ENCODE measurements at regions not wholly inside any gene's neighbourhood (a gene's known extent, or its start where the extent isn't known, plus 50 kb on each side); places are given as distances from the start of the nearest gene placed in this dataset.
"Not testable (repeated sequence)": the region's sequence is repeated elsewhere in the genome, so short reads cannot be mapped to it uniquely, and the experiment has no call there.

DNA sequence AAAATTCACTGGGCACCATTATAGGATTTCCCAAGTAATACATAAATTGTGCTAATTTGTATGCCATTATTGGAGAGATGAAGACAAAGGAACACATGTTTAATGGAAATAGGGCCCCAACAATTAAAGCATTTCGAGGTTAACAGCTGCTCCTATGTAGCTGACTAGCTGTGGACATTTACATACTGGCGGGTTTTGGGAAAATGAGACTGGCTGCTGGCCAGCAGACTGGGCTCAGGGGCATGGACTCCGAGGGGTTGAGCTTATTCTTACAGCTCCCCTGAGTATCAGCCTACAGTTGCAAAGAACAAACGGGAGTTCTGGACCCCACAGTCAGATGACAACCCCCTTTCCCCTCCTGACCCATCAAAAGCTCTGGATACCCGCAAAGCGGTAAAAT lies 91.9 kb upstream of the MYO3A start:
- H3K9me3 Mint-ChIP-seq = peaks cover 0 to 2% (median 0%) of the 10 kb centered on the region in 7 donors
- no peaks in the 10 kb centered on the region for H3K4me1 Mint-ChIP-seq
- Histone ChIP-seq H4K20me1 (ENCODE audit: insufficient read depth, low read length) (no peaks in the 10 kb centered on the region), H3K27ac (ENCODE audit: low read depth in 1 of 2, low read length in 2 of 2) (no peak overlapping the region), H2AFZ (ENCODE audit: insufficient read depth, low read depth, low read length, poor library complexity, severe bottlenecking) (no peak overlapping the region), H3K79me2 (ENCODE audit: insufficient read depth, low read length) (no peaks in the 10 kb centered on the region), H3K4me3 (replicated peaks in 1 of 3; ENCODE audit: low read depth in 2 of 3, low read length in 3 of 3) (no peak overlapping the region), H3K4me1 (ENCODE audit: control insufficient read depth in 1 of 2, insufficient read depth in 2 of 2, low read length in 2 of 2) (no peaks in the 10 kb centered on the region), H3K4me2 (replicated peaks; ENCODE audit: extremely low read depth, low read length, poor library complexity, severe bottlenecking) (no peak overlapping the region), H3K36me3 (replicated peaks in 1 of 2; ENCODE audit: control insufficient read depth in 1 of 2, insufficient read depth in 2 of 2, low read length in 2 of 2) (no peaks in the 10 kb centered on the region), H3K9ac (ENCODE audit: insufficient read depth, low read length, poor library complexity, severe bottlenecking) (no peak overlapping the region), H3K27me3 (ENCODE audit: control insufficient read depth in 2 of 2, insufficient read depth in 2 of 2, low read length in 2 of 2) (no peaks in the 10 kb centered on the region), H3K9me3 (replicated peaks in 1 of 2; ENCODE audit: control insufficient read depth in 1 of 2, insufficient read depth in 1 of 2, low read length in 2 of 2) (no peaks in the 10 kb centered on the region)
- WGBS (ENCODE audit: insufficient coverage) = 81% methylated on average over 4 of the region's 6 CpGs
- intact Hi-C loops (cut with micrococcal nuclease) = no loop called here
- H3K4me3 Mint-ChIP-seq = no peak overlapping the region
- H3K27ac Mint-ChIP-seq = no peak overlapping the region
- no peak for TF ChIP-seq CTCF (IDR thresholded peaks at IDR 0.05)
- H3K36me3 Mint-ChIP-seq = no peaks in the 10 kb centered on the region
- DNase-seq = no peak
- peaks cover 1 to 14% (median 3%) of the 10 kb centered on the region in 3 donors for H3K27me3 Mint-ChIP-seq (ENCODE audit: low read depth in 3 of 3)

GRCh38 chr10:25843551-25844170 lies 90.4 kb upstream of the MYO3A start:
- Histone ChIP-seq H3K4me1 (ENCODE audit: control insufficient read depth in 1 of 2, insufficient read depth in 2 of 2, low read length in 2 of 2) (no peaks in the 10 kb centered on the region), H3K9me3 (replicated peaks in 1 of 2; ENCODE audit: control insufficient read depth in 1 of 2, insufficient read depth in 1 of 2, low read length in 2 of 2) (no peaks in the 10 kb centered on the region), H3K9ac (ENCODE audit: insufficient read depth, low read length, poor library complexity, severe bottlenecking) (no peak overlapping the region), H3K27me3 (ENCODE audit: control insufficient read depth in 2 of 2, insufficient read depth in 2 of 2, low read length in 2 of 2) (no peaks in the 10 kb centered on the region), H2AFZ (ENCODE audit: insufficient read depth, low read depth, low read length, poor library complexity, severe bottlenecking) (no peak overlapping the region), H4K20me1 (ENCODE audit: insufficient read depth, low read length) (no peaks in the 10 kb centered on the region), H3K4me2 (replicated peaks; ENCODE audit: extremely low read depth, low read length, poor library complexity, severe bottlenecking) (no peak overlapping the region), H3K36me3 (replicated peaks in 1 of 2; ENCODE audit: control insufficient read depth in 1 of 2, insufficient read depth in 2 of 2, low read length in 2 of 2) (no peaks in the 10 kb centered on the region), H3K79me2 (ENCODE audit: insufficient read depth, low read length) (no peaks in the 10 kb centered on the region), H3K27ac (ENCODE audit: low read depth in 1 of 2, low read length in 2 of 2) (no peak overlapping the region), H3K4me3 (replicated peaks in 1 of 3; ENCODE audit: low read depth in 2 of 3, low read length in 3 of 3) (no peak overlapping the region)
- no peaks in the 10 kb centered on the region for H3K4me1 Mint-ChIP-seq
- H3K27ac Mint-ChIP-seq = no peak overlapping the region
- peaks cover 1 to 11% (median 6%) of the 10 kb centered on the region in 3 donors for H3K27me3 Mint-ChIP-seq (ENCODE audit: low read depth in 3 of 3)
- WGBS (ENCODE audit: insufficient coverage) = 98% methylated on average over 8 of the region's 10 CpGs
- TF ChIP-seq CTCF (IDR thresholded peaks at IDR 0.05) = no peak
- DNase-seq = no peak
- peaks cover 0 to 3% (median 0%) of the 10 kb centered on the region in 7 donors for H3K9me3 Mint-ChIP-seq
- intact Hi-C loops (cut with micrococcal nuclease) = no loop called here
- no peaks in the 10 kb centered on the region for H3K36me3 Mint-ChIP-seq
- H3K4me3 Mint-ChIP-seq = no peak overlapping the region

DNA sequence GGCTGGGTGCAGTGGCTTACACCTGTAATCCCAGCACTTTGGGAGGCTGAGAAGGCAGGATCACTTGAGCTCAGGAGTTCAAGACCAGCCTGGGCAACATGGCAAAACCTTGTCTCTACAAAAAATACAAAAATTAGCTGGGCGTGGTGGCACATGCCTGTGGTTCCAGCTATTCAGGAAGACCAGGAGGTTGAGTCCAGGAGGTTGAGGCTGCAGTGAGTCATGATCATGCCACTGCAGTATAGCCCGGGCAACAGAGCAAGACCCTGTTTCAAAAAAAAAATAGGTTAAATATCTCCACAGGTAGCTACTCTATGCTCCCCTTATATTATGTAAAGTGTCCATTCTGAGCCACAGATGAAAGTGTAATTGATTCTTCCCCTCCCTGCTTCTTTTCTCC lies 89.3 kb upstream of the MYO3A start:
- H3K27ac ChIP-seq (ENCODE audit: low read depth in 1 of 2, low read length in 2 of 2); H2AFZ ChIP-seq (ENCODE audit: insufficient read depth, low read depth, low read length, poor library complexity, severe bottlenecking); H3K27ac Mint-ChIP-seq; H3K4me1 Mint-ChIP-seq; H3K36me3 ChIP-seq (replicated peaks in 1 of 2; ENCODE audit: control insufficient read depth in 1 of 2, insufficient read depth in 2 of 2, low read length in 2 of 2); intact Hi-C loops (cut with micrococcal nuclease); H3K4me3 Mint-ChIP-seq; H4K20me1 ChIP-seq (ENCODE audit: insufficient read depth, low read length); H3K4me3 ChIP-seq (replicated peaks in 1 of 3; ENCODE audit: low read depth in 2 of 3, low read length in 3 of 3); H3K79me2 ChIP-seq (ENCODE audit: insufficient read depth, low read length); H3K4me1 ChIP-seq (ENCODE audit: control insufficient read depth in 1 of 2, insufficient read depth in 2 of 2, low read length in 2 of 2); H3K9me3 ChIP-seq (replicated peaks in 1 of 2; ENCODE audit: control insufficient read depth in 1 of 2, insufficient read depth in 1 of 2, low read length in 2 of 2); H3K9ac ChIP-seq (ENCODE audit: insufficient read depth, low read length, poor library complexity, severe bottlenecking); H3K9me3 Mint-ChIP-seq; H3K4me2 ChIP-seq (replicated peaks; ENCODE audit: extremely low read depth, low read length, poor library complexity, severe bottlenecking); H3K36me3 Mint-ChIP-seq; H3K27me3 ChIP-seq (ENCODE audit: control insufficient read depth in 2 of 2, insufficient read depth in 2 of 2, low read length in 2 of 2); DNase-seq: not testable (repeated sequence)
- H3K27me3 Mint-ChIP-seq (ENCODE audit: low read depth in 3 of 3) = peaks cover 4 to 11% (median 4%) of the 10 kb centered on the region in 3 donors
- 100% methylated on average over 1 of the region's 2 CpGs for WGBS (ENCODE audit: insufficient coverage)
